GM18499 (cell line): ENCODE measurements at regions not wholly inside any gene's neighbourhood (a gene's known extent, or its start where the extent isn't known, plus 50 kb on each side); places are given as distances from the start of the nearest gene placed in this dataset.
A peak's percentile ranks its signal among the peaks of the same experiment; 100 is the strongest.

ENCODE experiments used
- ATAC-seq: cut with Tn5 transposase; IDR thresholded peaks from one replicate; pipeline ENCODE4 v1.9.1; 2021; ENCODE audit warnings: moderate number of reproducible peaks; ENCODE audit not compliant: insufficient read depth, unreplicated experiment

- no peak for ATAC-seq
These were observed 372.0 kb upstream of the DAB1 start for GRCh38 chr1:57795886-57796285.

- ATAC-seq = no peak
These were observed 370.2 kb upstream of the DAB1 start for GRCh38 chr1:57794078-57794477.

- ATAC-seq = no peak
These were observed 367.6 kb upstream of the DAB1 start for GRCh38 chr1:57791497-57791896.

- ATAC-seq = no peak
These were observed 366.1 kb upstream of the DAB1 start for GRCh38 chr1:57789936-57790335.

GRCh38 chr1:57788313-57788712 lies 364.5 kb upstream of the DAB1 start:
- ATAC-seq = no peak

GRCh38 chr1:57784356-57784755 lies 360.5 kb upstream of the DAB1 start:
- ATAC-seq = no peak

- no peak for ATAC-seq
These were observed 358.5 kb upstream of the DAB1 start for GRCh38 chr1:57782357-57782756.

- no peak for ATAC-seq
These were observed 348.8 kb upstream of the DAB1 start for GRCh38 chr1:57772580-57773195.

- no peak for ATAC-seq
These were observed 346.9 kb upstream of the DAB1 start for GRCh38 chr1:57770772-57771171.

- ATAC-seq = no peak
These were observed 346.4 kb upstream of the DAB1 start for GRCh38 chr1:57770236-57770635.

GRCh38 chr1:57761628-57762027 lies 337.8 kb upstream of the DAB1 start:
- no peak for ATAC-seq

- no peak for ATAC-seq
These were observed 329.0 kb upstream of the DAB1 start for GRCh38 chr1:57752843-57753242.

GRCh38 chr1:57748719-57749118 lies 324.9 kb upstream of the DAB1 start:
- no peak for ATAC-seq

GRCh38 chr1:57747818-57748217 lies 324.0 kb upstream of the DAB1 start:
- ATAC-seq = no peak

- ATAC-seq = peak; percentile 84
These were observed 317.7 kb upstream of the DAB1 start for GRCh38 chr1:57741521-57741920.

GRCh38 chr1:57736940-57737339 lies 313.1 kb upstream of the DAB1 start:
- no peak for ATAC-seq

GRCh38 chr1:57729181-57729580 lies 305.3 kb upstream of the DAB1 start:
- no peak for ATAC-seq

- no peak for ATAC-seq
These were observed 303.3 kb upstream of the DAB1 start for GRCh38 chr1:57727121-57727520.

GRCh38 chr1:57725318-57725717 lies 301.5 kb upstream of the DAB1 start:
- ATAC-seq = no peak

- ATAC-seq = no peak
These were observed 300.7 kb upstream of the DAB1 start for GRCh38 chr1:57724535-57724934.

GRCh38 chr1:57722285-57722978 lies 298.6 kb upstream of the DAB1 start:
- no peak for ATAC-seq

GRCh38 chr1:57721001-57721400 lies 297.1 kb upstream of the DAB1 start:
- no peak for ATAC-seq
